ENCODE measurements at regions not wholly inside any gene's neighbourhood (a gene's known extent, or its start where the extent isn't known, plus 50 kb on each side); places are given as distances from the start of the nearest gene placed in this dataset.

GRCh38 chr3:168820810-168821415 is 725.2 kb upstream of the GOLIM4 start:
- H3K4me3 ChIP-seq (ENCODE audit: low read depth, low read length) = no peak overlapping the region
- no peak for TF ChIP-seq CTCF (IDR thresholded peaks at IDR 0.05; ENCODE audit: low read depth, low read length)

- no peak overlapping the region for H3K4me3 ChIP-seq (ENCODE audit: low read depth, low read length)
- no peak for TF ChIP-seq CTCF (IDR thresholded peaks at IDR 0.05; ENCODE audit: low read depth, low read length)
Observed at GRCh38 chr3:168817177-168817576, 721.5 kb upstream of the GOLIM4 start.

- no peak overlapping the region for H3K4me3 ChIP-seq (ENCODE audit: low read depth, low read length)
- no peak for TF ChIP-seq CTCF (IDR thresholded peaks at IDR 0.05; ENCODE audit: low read depth, low read length)
Observed at GRCh38 chr3:168815946-168816345, 720.2 kb upstream of the GOLIM4 start.

GRCh38 chr3:168813225-168813802 is 717.6 kb upstream of the GOLIM4 start:
- H3K4me3 ChIP-seq (ENCODE audit: low read depth, low read length) = no peak overlapping the region
- TF ChIP-seq CTCF (IDR thresholded peaks at IDR 0.05; ENCODE audit: low read depth, low read length) = no peak

- no peak for TF ChIP-seq CTCF (IDR thresholded peaks at IDR 0.05; ENCODE audit: low read depth, low read length)
- H3K4me3 ChIP-seq (ENCODE audit: low read depth, low read length) = no peak overlapping the region
Observed at GRCh38 chr3:168812234-168812633, 716.5 kb upstream of the GOLIM4 start.

GRCh38 chr3:168808596-168808995 is 712.9 kb upstream of the GOLIM4 start:
- TF ChIP-seq CTCF (IDR thresholded peaks at IDR 0.05; ENCODE audit: low read depth, low read length) = no peak
- H3K4me3 ChIP-seq (ENCODE audit: low read depth, low read length) = no peak overlapping the region

GRCh38 chr3:168807448-168807847 is 711.7 kb upstream of the GOLIM4 start:
- TF ChIP-seq CTCF (IDR thresholded peaks at IDR 0.05; ENCODE audit: low read depth, low read length) = no peak

More at GRCh38 chr3:168807448-168807847, 711.7 kb upstream of the GOLIM4 start:
- peak overlapping the region; percentile 16; the same call in 1 of the 2 replicates for H3K4me3 ChIP-seq (ENCODE audit: low read depth, low read length)
